HG03469 (cell line): ENCODE measurements at regions not wholly inside any gene's neighbourhood (a gene's known extent, or its start where the extent isn't known, plus 50 kb on each side); places are given as distances from the start of the nearest gene placed in this dataset.

Source experiments
- ATAC-seq: cut with Tn5 transposase; IDR thresholded peaks from one replicate; pipeline ENCODE4 v1.9.1; 2021; ENCODE audit warnings: mild to moderate bottlenecking, moderate library complexity, moderate number of reproducible peaks; ENCODE audit not compliant: unreplicated experiment

- ATAC-seq, result no peak
Measured at GRCh38 chr18:77969972-77970371, 720.3 kb downstream of the GALR1 start.

- ATAC-seq, result no peak
Measured at GRCh38 chr18:77970814-77971213, 721.2 kb downstream of the GALR1 start.

GRCh38 chr18:77973745-77974144 lies 724.1 kb downstream of the GALR1 start:
- no peak for ATAC-seq

- no peak for ATAC-seq
Measured at GRCh38 chr18:77974329-77974728, 724.7 kb downstream of the GALR1 start.

- ATAC-seq, result no peak
Measured at GRCh38 chr18:77977331-77977730, 727.7 kb downstream of the GALR1 start.

GRCh38 chr18:77980275-77980674 lies 730.6 kb downstream of the GALR1 start:
- no peak for ATAC-seq

GRCh38 chr18:77981874-77982273 lies 732.2 kb downstream of the GALR1 start:
- ATAC-seq, result no peak

GRCh38 chr18:77983270-77983669 lies 733.6 kb downstream of the GALR1 start:
- ATAC-seq, result no peak

- no peak for ATAC-seq
Measured at GRCh38 chr18:77984178-77984577, 734.5 kb downstream of the GALR1 start.

- no peak for ATAC-seq
Measured at GRCh38 chr18:77984833-77985232, 735.2 kb downstream of the GALR1 start.

- ATAC-seq, result no peak
Measured at GRCh38 chr18:77985526-77986281, 736.1 kb downstream of the GALR1 start.

GRCh38 chr18:77990131-77990530 lies 740.5 kb downstream of the GALR1 start:
- no peak for ATAC-seq

- ATAC-seq, result no peak
Measured at GRCh38 chr18:77990901-77991300, 741.3 kb downstream of the GALR1 start.

GRCh38 chr18:77992057-77992456 lies 742.4 kb downstream of the GALR1 start:
- ATAC-seq, result no peak

GRCh38 chr18:77993188-77993981 lies 743.7 kb downstream of the GALR1 start:
- ATAC-seq, result no peak

- ATAC-seq, result no peak
Measured at GRCh38 chr18:77995593-77995992, 745.9 kb downstream of the GALR1 start.

GRCh38 chr18:77996737-77997136 lies 747.1 kb downstream of the GALR1 start:
- no peak for ATAC-seq

- ATAC-seq, result no peak
Measured at GRCh38 chr18:78001811-78002210, 752.2 kb downstream of the GALR1 start.

GRCh38 chr18:78006006-78006773 lies 756.5 kb downstream of the GALR1 start:
- no peak for ATAC-seq

- no peak for ATAC-seq
Measured at GRCh38 chr18:78006774-78007260, 757.2 kb downstream of the GALR1 start.

- no peak for ATAC-seq
Measured at GRCh38 chr18:78010363-78010762, 760.7 kb downstream of the GALR1 start.
